ENCODE measurements at regions not wholly inside any gene's neighbourhood (a gene's known extent, or its start where the extent isn't known, plus 50 kb on each side); places are given as distances from the start of the nearest gene placed in this dataset.

DNA sequence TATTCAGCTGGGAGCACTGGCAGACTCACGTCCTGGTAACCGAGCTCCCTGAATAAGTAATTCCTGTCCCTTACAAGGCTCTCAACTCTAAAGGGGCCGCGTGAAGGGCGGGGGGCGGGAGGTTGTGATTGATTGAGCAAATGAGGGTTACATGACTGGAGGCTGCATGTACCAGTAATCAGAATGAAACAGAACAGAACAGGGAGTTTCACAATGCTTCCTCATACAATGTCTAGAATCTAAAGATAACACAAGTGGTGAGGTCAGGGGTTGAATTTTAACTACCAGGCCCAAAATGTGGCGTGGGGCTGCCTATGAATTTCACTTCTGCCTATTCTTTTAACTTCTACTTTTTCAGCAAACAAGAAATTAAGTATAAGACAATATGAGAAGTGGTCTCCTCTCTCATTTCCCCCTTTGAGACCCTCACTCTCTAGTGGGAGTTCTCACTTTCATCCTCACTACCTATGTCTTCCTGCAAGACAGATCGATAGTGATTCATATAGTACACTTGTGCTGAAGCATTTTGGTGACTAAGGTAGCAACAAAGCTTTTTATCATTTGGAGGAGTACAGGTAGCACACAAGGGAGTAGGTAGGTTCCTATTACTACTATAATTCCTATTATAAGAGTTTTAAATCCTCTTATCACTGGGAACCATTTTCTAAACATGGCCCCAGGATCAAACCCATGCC is 239.8 kb downstream of the KTN1 start:
- H3K4me3 ChIP-seq = no peak overlapping the region
- H3K4me1 ChIP-seq (ENCODE audit: insufficient read depth) = no peaks in the 10 kb centered on the region
- no peak for DNase-seq
- no peaks in the 10 kb centered on the region for H3K9me3 ChIP-seq
- intact Hi-C loops (cut with DNase I) = no loop called here
- H3K27me3 ChIP-seq = no peaks in the 10 kb centered on the region
- no peak overlapping the region for H3K27ac ChIP-seq
- no peaks in the 10 kb centered on the region for H3K36me3 ChIP-seq
- 74 to 76% (median 74%) methylated on average over 8 of the region's 8 CpGs for WGBS, 3 donors
- TF ChIP-seq POLR2A (IDR thresholded peaks at IDR 0.05) (no peak), EP300 (IDR thresholded peaks at IDR 0.05) (no peak)
- TF ChIP-seq, protein P1, sequence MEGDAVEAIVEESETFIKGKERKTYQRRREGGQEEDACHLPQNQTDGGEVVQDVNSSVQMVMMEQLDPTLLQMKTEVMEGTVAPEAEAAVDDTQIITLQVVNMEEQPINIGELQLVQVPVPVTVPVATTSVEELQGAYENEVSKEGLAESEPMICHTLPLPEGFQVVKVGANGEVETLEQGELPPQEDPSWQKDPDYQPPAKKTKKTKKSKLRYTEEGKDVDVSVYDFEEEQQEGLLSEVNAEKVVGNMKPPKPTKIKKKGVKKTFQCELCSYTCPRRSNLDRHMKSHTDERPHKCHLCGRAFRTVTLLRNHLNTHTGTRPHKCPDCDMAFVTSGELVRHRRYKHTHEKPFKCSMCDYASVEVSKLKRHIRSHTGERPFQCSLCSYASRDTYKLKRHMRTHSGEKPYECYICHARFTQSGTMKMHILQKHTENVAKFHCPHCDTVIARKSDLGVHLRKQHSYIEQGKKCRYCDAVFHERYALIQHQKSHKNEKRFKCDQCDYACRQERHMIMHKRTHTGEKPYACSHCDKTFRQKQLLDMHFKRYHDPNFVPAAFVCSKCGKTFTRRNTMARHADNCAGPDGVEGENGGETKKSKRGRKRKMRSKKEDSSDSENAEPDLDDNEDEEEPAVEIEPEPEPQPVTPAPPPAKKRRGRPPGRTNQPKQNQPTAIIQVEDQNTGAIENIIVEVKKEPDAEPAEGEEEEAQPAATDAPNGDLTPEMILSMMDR (IDR thresholded peaks at IDR 0.05) = no peak

DNA sequence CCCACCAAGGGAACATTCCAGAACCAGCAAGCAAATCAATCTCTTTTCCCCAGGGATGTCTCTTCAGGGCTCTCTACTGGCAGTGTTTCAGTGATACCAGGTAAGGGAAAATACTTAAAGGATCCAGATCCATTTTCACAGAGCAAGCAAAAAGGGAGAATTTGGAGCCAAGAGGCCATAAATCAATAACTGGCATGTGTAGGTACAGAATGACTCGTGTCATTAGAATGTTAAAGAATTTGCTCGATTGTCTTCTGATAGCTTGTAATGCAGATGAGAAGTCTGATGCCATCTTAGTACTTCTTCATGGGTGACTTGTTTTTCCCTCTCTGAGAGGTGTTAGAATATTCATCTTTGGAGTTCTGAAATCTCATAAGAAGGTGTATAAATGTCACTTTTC is 242.9 kb downstream of the KTN1 start:
- no peak overlapping the region for H3K4me3 ChIP-seq
- H3K27ac ChIP-seq = no peak overlapping the region
- no peak for DNase-seq
- intact Hi-C loops (cut with DNase I) = no loop called here
- no peaks in the 10 kb centered on the region for H3K9me3 ChIP-seq
- 73 to 80% (median 79%) methylated on average over 2 of the region's 2 CpGs for WGBS, 3 donors
- H3K27me3 ChIP-seq = no peaks in the 10 kb centered on the region
- TF ChIP-seq EP300 (IDR thresholded peaks at IDR 0.05) (no peak), POLR2A (IDR thresholded peaks at IDR 0.05) (no peak)
- TF ChIP-seq, protein P1 (IDR thresholded peaks at IDR 0.05) = no peak
- H3K36me3 ChIP-seq = no peaks in the 10 kb centered on the region
- H3K4me1 ChIP-seq (ENCODE audit: insufficient read depth) = no peaks in the 10 kb centered on the region

- H3K4me3 ChIP-seq = no peak overlapping the region
- H3K4me1 ChIP-seq (ENCODE audit: insufficient read depth) = no peaks in the 10 kb centered on the region
- H3K9me3 ChIP-seq = no peaks in the 10 kb centered on the region
- TF ChIP-seq, protein P1 (IDR thresholded peaks at IDR 0.05) = no peak
- TF ChIP-seq POLR2A (IDR thresholded peaks at IDR 0.05) (no peak), EP300 (IDR thresholded peaks at IDR 0.05) (no peak)
- DNase-seq = no peak
- H3K36me3 ChIP-seq = no peaks in the 10 kb centered on the region
- WGBS, 3 donors = 72 to 89% (median 86%) methylated on average over 3 of the region's 3 CpGs
- no peak overlapping the region for H3K27ac ChIP-seq
- no peaks in the 10 kb centered on the region for H3K27me3 ChIP-seq
- intact Hi-C loops (cut with DNase I) = no loop called here
Measured at GRCh38 chr14:55832122-55832911, 252.3 kb downstream of the KTN1 start.

- no peak overlapping the region for H3K4me3 ChIP-seq
- H3K9me3 ChIP-seq = no peaks in the 10 kb centered on the region
- intact Hi-C loops (cut with DNase I) = no loop called here
- no peak for DNase-seq
- WGBS, 3 donors = 69 to 89% (median 88%) methylated on average over 1 of the region's 1 CpG
- H3K4me1 ChIP-seq (ENCODE audit: insufficient read depth) = no peaks in the 10 kb centered on the region
- H3K27ac ChIP-seq = no peak overlapping the region
- no peaks in the 10 kb centered on the region for H3K27me3 ChIP-seq
- TF ChIP-seq, protein P1 (IDR thresholded peaks at IDR 0.05) = no peak
- no peak for TF ChIP-seq EP300 (IDR thresholded peaks at IDR 0.05)
- no peak for TF ChIP-seq POLR2A (IDR thresholded peaks at IDR 0.05)
- H3K36me3 ChIP-seq = no peaks in the 10 kb centered on the region
Measured at GRCh38 chr14:55832974-55833373, 253.0 kb downstream of the KTN1 start.

Measured in ovary (tissue), 7 donors.